K562 (cell line): ENCODE measurements at regions not wholly inside any gene's neighbourhood (a gene's known extent, or its start where the extent isn't known, plus 50 kb on each side); places are given as distances from the start of the nearest gene placed in this dataset.

ENCODE experiments used
- ATAC-seq: fragments of 200-7000 bp; cut with Tn5 transposase; 3 replicates; pipeline ENCODE4 v1.9.1; 2020; ENCODE audit warnings: moderate library complexity
- BruUV-seq: library from RNA; stranded (reverse); fragments of 400-500 nt; replicated peaks from 2 replicates; lab custom pipeline; 2021; lab: Mats Ljungman, UMichigan
- CTCF ChIA-PET: fragments of 300-600 bp; formaldehyde crosslinking; extraction: SDS; loops from one replicate; lab custom pipeline; 2021; ENCODE audit warnings: low intra/inter-chr PET ratio; lab: Yijun Ruan, JAX
- POLR2A ChIA-PET: fragments of 300-600, 350-650 bp; sonication (Branson Sonifier 250); formaldehyde crosslinking; extraction: SDS; loops from one replicate; lab custom pipeline; 2021; ENCODE audit warnings: antibody characterized with exemption, inconsistent platforms; lab: Yijun Ruan, JAX
- DNase-seq, 4 experiments: peaks; one replicate each; pipeline versions ENCODE4 v3.0.0 to v3.0.0-alpha.2; 2011 to 2018; ENCODE audit warnings: low spot score in 3 of 4, mixed read lengths in 3 of 4; ENCODE audit errors: extremely low read depth in 1 of 4
- FAIRE-seq: peaks from 2 replicates; lab custom pipeline; 2011; peaks lifted over from hg19 to GRCh38; lab: Jason Lieb, UNC
- H2AFZ ChIP-seq: 2 replicates; pipeline ENCODE4 v1.6.0; 2011; ENCODE audit warnings: low read depth, low read length, control low read depth, inconsistent platforms
- H3K27ac ChIP-seq: fragments of 200-600 bp; 3 replicates; pipeline ENCODE4 v1.8.0; 2011; ENCODE audit warnings: low read depth, mild to moderate bottlenecking, control low read depth, inconsistent platforms, low read length, moderate library complexity, mixed read lengths; ENCODE audit errors: extremely low read depth
- H3K27me3 ChIP-seq, 2 experiments: fragments of 300-600 bp in 1 of 2; 2 replicates in 1 of 2; 3 replicates in 1 of 2; pipeline versions ENCODE4 v1.6.0 to v1.8.0; 2011; ENCODE audit warnings: inconsistent platforms in 2 of 2, low read length in 2 of 2, mild to moderate bottlenecking in 1 of 2, mixed read lengths in 1 of 2, moderate library complexity in 1 of 2; ENCODE audit not compliant: control insufficient read depth in 2 of 2, insufficient read depth in 2 of 2
- H3K36me3 ChIP-seq: fragments of 300-600 bp; 3 replicates; pipeline ENCODE4 v1.8.0; 2011; ENCODE audit warnings: mild to moderate bottlenecking, low read length, inconsistent platforms; ENCODE audit not compliant: control insufficient read depth, insufficient read depth
- H3K4me1 ChIP-seq, 2 experiments: fragments of 200-600 bp in 1 of 2; replicated peaks in 1 of 2; 2 replicates in 1 of 2; 3 replicates in 1 of 2; pipeline versions ENCODE4 v1.5.1 to v1.8.0; 2011; ENCODE audit warnings: inconsistent platforms in 2 of 2, low read length in 2 of 2, mild to moderate bottlenecking in 1 of 2, mixed read lengths in 1 of 2, moderate library complexity in 1 of 2; ENCODE audit not compliant: control insufficient read depth in 2 of 2, insufficient read depth in 2 of 2
- H3K4me2 ChIP-seq: 2 replicates; pipeline ENCODE4 v1.6.1; 2011; ENCODE audit warnings: low read length, control low read depth, inconsistent platforms, mixed read lengths; ENCODE audit not compliant: insufficient read depth
- H3K4me3 ChIP-seq: fragments of 200-600 bp; sonication (generic), shearing (Covaris generic); 2 replicates; pipeline ENCODE4 v1.5.1; 2016; ENCODE audit warnings: control low read depth, inconsistent platforms
- H3K79me2 ChIP-seq: fragments of 200-600 bp; 3 replicates; pipeline ENCODE4 v1.8.0; 2011; ENCODE audit warnings: low read length, inconsistent platforms; ENCODE audit not compliant: control insufficient read depth, insufficient read depth
- H3K9ac ChIP-seq, 2 experiments: 2 replicates each; pipeline versions ENCODE4 v1.6.0 to v1.6.1; 2011; ENCODE audit warnings: low read depth in 2 of 2, low read length in 2 of 2, control low read depth in 1 of 2, inconsistent platforms in 1 of 2, mild to moderate bottlenecking in 1 of 2, mixed read lengths in 1 of 2; ENCODE audit not compliant: insufficient read depth in 1 of 2
- H3K9me1 ChIP-seq: one replicate; pipeline ENCODE4 v1.6.0; 2011; ENCODE audit warnings: inconsistent platforms, mild to moderate bottlenecking, low read length, moderate library complexity; ENCODE audit not compliant: control insufficient read depth, insufficient read depth
- H3K9me3 ChIP-seq: replicated peaks from 2 replicates; pipeline ENCODE4 v1.5.1; 2011; ENCODE audit warnings: low read depth, low read length, inconsistent platforms; ENCODE audit not compliant: control insufficient read depth, insufficient read depth
- H4K20me1 ChIP-seq: replicated peaks from 2 replicates; pipeline ENCODE4 v1.6.1; 2011; ENCODE audit warnings: low read length, inconsistent platforms, mixed read lengths; ENCODE audit not compliant: control insufficient read depth, insufficient read depth
- ELF4 ChIP-seq: fragments of 450-650 bp; formaldehyde crosslinking; IDR thresholded peaks from 2 replicates; pipeline ENCODE4 v1.4.0; 2022; ENCODE audit warnings: missing genetic modification characterization
- FOXK1 ChIP-seq: sonication (generic); formaldehyde crosslinking; IDR thresholded peaks from 2 replicates; pipeline ENCODE4 v1.8.0; 2022; ENCODE audit warnings: missing genetic modification reagents, mild to moderate bottlenecking, borderline replicate concordance
- HMGXB4 ChIP-seq: sonication (generic); formaldehyde crosslinking; IDR thresholded peaks from 2 replicates; pipeline ENCODE4 v1.8.1; 2023; ENCODE audit warnings: mild to moderate bottlenecking, missing genetic modification reagents
- MAZ ChIP-seq, 2 experiments: fragments of 450-650 bp in 1 of 2; sonication (generic) in 1 of 2; formaldehyde crosslinking; IDR thresholded peaks in 1 of 2; conservative IDR thresholded peaks in 1 of 2; 2 replicates each; pipeline versions ENCODE4 v1.4.0 to v1.5.0; 2020; ENCODE audit warnings: mild to moderate bottlenecking in 1 of 2, missing genetic modification reagents in 1 of 2
- RAD51 ChIP-seq: fragments of 450-650 bp; IDR thresholded peaks from 2 replicates; pipeline ENCODE4 v1.7.1; 2016; ENCODE audit warnings: low read depth, mild to moderate bottlenecking, borderline replicate concordance
- TCF3 ChIP-seq: sonication (generic); formaldehyde crosslinking; IDR thresholded peaks from 2 replicates; pipeline ENCODE4 v1.4.0; 2020; ENCODE audit warnings: mild to moderate bottlenecking, missing genetic modification reagents
- ZBTB49 ChIP-seq: sonication (generic); formaldehyde crosslinking; IDR thresholded peaks from 2 replicates; pipeline ENCODE4 v1.8.0; 2022; ENCODE audit warnings: missing genetic modification reagents, mild to moderate bottlenecking, borderline replicate concordance
- ZNF212 ChIP-seq: fragments of 450-650 bp; formaldehyde crosslinking; IDR thresholded peaks from 2 replicates; pipeline ENCODE4 v1.4.0; 2020; ENCODE audit warnings: mild to moderate bottlenecking
- ZNF512 ChIP-seq: IDR thresholded peaks from 2 replicates; pipeline ENCODE4 v1.6.1; 2016; ENCODE audit warnings: missing genetic modification characterization, missing compliant biosample characterization
- ZNF592 ChIP-seq: fragments of 450-650 bp; IDR thresholded peaks from 2 replicates; pipeline ENCODE4 v1.6.1; 2017; ENCODE audit warnings: antibody characterized with exemption, mild to moderate bottlenecking
- WGBS: fragments of 100-300 bp; shearing (Covaris generic); methylation state at CpG from one replicate; pipeline ENCODE4 v1.1.6; 2016; ENCODE audit warnings: low coverage, mixed read lengths; ENCODE audit not compliant: insufficient coverage; ENCODE audit errors: missing lambda C conversion rate; 5-methylcytosine and 5-hydroxymethylcytosine counted together
- in situ Hi-C: fragments of 300-500 bp; cut with MboI; formaldehyde crosslinking; loops from 4 replicates; pipeline ENCODE4 v1.15.0; 2018; ENCODE audit warnings: inconsistent platforms, mixed read lengths
- intact Hi-C: fragments of 100-400 bp; cut with micrococcal nuclease; formaldehyde crosslinking; loops from 2 replicates; pipeline ENCODE4 v1.14.2; 2022

- intact Hi-C loops, result no loop called here
- Histone ChIP-seq H2AFZ (no peak overlapping the region), H3K9me1 (no peaks in the 10 kb centered on the region), H3K9me3 (no peaks in the 10 kb centered on the region), H3K27ac (no peak overlapping the region), H4K20me1 (no peaks in the 10 kb centered on the region; the same call in 1 of the 2 replicates), H3K9ac (no peak overlapping the region), H3K36me3 (no peaks in the 10 kb centered on the region), H3K27me3 (peaks cover 5 to 30% of the 10 kb centered on the region in 2 experiments; a peak in 4 of 5 replicates), H3K79me2 (no peaks in the 10 kb centered on the region), H3K4me3 (no peak overlapping the region), H3K4me2 (no peak overlapping the region), H3K4me1 (no peaks in the 10 kb centered on the region)
- DNase-seq (no peak), ATAC-seq (no peak), FAIRE-seq (no peak)
- ChIA-PET CTCF (interaction anchor here (0.6 kb wide), 1 partner anchor 8 kb away, joined by 3 read pairs; no protein-coding TSS in a partner anchor), POLR2A (no interaction called here)
- WGBS, result 3% methylated on average over 4 of the region's 4 CpGs
- in situ Hi-C loops, result no loop called here
- BruUV-seq, result no TSS peak
- no peak for TF ChIP-seq TCF3 (CRISPR knock-in tag)
- no peak for TF ChIP-seq ZNF592
- TF ChIP-seq HMGXB4 (CRISPR knock-in tag), result no peak
- TF ChIP-seq MAZ (CRISPR knock-in tag; conservative IDR thresholded peaks at IDR 0.05 in 1 of 2, IDR thresholded peaks at IDR 0.05 in 1 of 2), result no peak
- no peak for TF ChIP-seq ZNF212 (CRISPR knock-in tag)
- TF ChIP-seq FOXK1 (CRISPR knock-in tag), result no peak
- no peak for TF ChIP-seq ELF4
- no peak for TF ChIP-seq RAD51
- no peak for TF ChIP-seq ZBTB49 (CRISPR knock-in tag)
- TF ChIP-seq ZNF512 (tag), result no peak
Observed at GRCh38 chr6:168722397-168722796, 281.4 kb downstream of the SMOC2 start.
